Urothelium cell line (cell line): ENCODE measurements at regions not wholly inside any gene's neighbourhood (a gene's known extent, or its start where the extent isn't known, plus 50 kb on each side); places are given as distances from the start of the nearest gene placed in this dataset.

Source experiments
- DNase-seq: peaks from one replicate; pipeline ENCODE4 v3.0.0; 2011; ENCODE audit warnings: low spot score, mixed read lengths
- FAIRE-seq: peaks from 2 replicates; lab custom pipeline; 2011; peaks lifted over from hg19 to GRCh38; lab: Jason Lieb, UNC

DNA sequence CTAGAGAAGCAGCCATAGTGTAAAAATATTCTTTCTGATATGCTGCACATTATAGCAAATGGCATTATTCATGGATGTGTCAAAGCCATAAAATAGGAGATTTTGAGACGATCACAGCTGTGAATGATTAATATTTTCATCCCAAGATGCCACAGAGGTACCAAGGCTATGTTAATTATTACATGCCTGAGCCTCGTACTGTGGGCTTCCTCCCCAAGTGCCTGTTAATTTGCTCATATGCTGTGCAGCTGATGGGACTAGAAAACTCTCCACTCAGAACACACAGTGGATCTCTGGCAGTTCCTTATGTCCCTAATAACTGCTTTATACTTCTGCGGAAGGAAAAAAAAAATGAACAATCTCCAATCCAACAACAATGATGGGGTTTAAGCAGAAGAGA is 184.9 kb upstream of the TSHZ2 start:
- no peak for DNase-seq
- FAIRE-seq = no peak

DNA sequence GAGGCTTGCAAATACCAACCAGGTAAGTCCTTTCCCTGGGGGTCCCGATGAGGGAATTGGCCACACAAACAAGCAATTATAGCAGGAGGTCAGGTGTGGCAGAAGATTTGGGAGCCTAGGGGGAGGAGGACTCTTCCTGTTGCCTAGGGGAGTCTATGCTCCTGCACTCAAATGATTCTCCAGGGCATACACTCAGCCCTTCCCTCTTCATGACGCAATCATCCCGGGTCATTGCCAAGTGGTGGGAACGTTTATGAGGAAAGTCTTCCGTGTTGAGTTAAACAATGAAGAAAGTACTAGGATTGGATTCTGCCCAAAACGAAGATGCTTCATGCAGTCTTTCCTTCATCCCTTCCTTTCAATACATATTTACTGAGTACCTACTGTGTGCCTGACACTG is 186.5 kb upstream of the TSHZ2 start:
- FAIRE-seq (no peak), DNase-seq (no peak)

DNA sequence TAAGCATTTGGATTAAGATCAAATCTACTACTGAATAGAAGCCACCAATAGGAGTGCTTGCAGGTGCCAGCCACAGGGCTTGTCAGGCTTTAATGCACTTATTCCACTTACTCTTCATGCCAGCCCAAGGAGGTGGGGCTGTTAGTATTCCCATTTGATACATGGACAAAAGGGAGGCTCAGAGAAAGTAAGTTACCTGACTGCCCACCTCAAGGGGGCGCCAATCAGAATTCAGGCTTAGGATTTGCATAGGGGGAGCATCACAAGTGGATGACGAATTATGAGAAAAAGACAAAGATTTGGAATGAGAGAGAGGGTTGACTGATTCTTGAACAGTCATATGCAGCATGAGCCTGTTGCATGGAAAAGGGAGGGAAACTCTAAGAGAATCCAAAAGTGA is 188.4 kb upstream of the TSHZ2 start:
- FAIRE-seq (peak; percentile 58), DNase-seq (peak; percentile 25)

DNA sequence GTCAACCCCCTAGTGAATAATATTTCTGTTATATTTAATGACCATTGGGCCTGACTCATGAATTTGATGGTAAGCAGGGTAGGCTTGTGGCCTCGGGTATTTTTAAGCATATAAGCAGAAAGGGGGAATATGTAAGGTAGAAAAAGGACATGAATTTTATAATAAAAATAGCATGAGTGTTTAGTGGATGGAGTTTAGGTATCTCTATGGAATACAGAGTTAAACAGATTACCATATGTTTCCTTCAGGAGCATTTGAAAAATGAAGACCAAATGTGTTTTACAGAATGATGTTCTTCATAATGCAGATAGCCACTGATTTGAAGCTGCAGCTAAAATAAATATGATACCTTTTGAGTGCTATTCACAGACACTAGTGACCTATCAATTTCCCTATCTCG is 191.7 kb upstream of the TSHZ2 start:
- DNase-seq = no peak
- FAIRE-seq = no peak

DNA sequence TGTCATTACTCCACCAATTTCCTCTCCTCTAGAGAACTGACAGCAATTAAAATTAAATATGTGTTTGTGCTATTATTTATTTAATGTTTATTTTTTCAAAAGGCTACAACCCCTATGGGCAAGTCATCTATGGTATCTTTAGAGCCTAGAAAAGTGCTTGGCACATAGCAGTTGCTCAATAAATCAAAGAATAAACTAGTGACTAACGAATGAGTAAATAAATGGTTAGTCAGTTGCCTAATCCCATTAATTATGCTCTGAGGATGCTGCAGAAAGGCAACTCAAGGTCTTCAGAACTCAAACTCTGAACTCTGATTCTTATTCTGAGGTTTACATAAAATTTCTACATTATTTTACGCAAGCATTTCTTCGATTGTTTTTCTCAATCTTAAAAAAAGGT is 193.0 kb upstream of the TSHZ2 start:
- no peak for DNase-seq
- FAIRE-seq = no peak

DNA sequence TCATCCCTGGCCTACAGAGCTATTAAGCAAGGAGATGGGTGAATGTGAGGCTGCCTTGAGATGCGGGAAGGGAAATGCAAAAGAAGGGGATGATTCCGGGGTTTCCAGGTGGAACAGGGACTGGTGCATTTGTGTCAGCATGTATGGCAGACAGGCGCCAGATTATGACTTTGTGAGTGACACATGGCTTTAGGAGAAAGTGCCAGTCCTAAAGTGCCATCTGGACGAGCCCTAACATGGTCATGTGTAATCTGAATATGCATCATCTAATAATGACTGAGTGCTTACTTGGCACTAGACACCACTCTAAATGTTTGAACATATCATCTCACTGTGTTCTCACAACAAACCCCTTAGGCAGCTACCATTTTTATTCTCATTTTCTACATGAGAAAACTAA is 195.0 kb upstream of the TSHZ2 start:
- FAIRE-seq = no peak
- DNase-seq = no peak

DNA sequence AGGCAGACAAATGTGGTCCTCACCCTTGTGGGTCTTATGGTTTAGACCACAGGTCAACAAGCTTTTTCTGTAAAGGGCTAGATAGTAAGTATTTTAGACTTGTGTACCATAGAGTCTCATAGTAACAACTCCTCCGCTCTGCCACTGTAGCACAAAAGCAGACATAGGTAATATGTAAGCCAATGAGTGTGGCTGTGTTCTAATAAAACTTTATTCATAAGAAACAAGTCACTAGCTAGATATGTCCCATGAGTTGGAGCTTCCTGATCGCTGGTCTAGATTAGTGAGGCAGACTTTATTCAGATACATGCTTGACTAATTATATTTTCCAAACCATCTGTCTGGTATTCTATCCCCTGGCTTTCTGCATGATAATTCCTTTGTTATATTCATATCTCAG is 196.4 kb upstream of the TSHZ2 start:
- FAIRE-seq = no peak
- DNase-seq = no peak

DNA sequence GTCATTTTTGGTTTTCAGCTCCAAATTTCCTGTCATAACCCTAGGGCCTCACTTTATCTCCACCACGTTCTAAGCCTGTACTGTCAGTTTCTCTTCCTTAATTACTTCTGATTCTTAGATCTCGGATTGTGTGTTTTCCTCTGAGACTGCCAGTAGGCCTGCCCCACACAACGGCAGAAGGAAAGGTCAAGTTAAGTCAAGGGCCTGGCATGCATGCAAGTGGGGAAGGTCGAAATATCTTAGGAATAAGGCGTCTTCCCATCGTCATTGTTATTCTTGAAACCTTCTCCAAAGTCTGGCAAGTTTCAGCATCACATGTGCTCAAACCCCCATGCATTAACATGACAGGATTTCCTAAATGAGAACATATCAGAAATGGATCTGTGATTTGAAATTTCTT is 203.5 kb upstream of the TSHZ2 start:
- no peak for FAIRE-seq
- no peak for DNase-seq

DNA sequence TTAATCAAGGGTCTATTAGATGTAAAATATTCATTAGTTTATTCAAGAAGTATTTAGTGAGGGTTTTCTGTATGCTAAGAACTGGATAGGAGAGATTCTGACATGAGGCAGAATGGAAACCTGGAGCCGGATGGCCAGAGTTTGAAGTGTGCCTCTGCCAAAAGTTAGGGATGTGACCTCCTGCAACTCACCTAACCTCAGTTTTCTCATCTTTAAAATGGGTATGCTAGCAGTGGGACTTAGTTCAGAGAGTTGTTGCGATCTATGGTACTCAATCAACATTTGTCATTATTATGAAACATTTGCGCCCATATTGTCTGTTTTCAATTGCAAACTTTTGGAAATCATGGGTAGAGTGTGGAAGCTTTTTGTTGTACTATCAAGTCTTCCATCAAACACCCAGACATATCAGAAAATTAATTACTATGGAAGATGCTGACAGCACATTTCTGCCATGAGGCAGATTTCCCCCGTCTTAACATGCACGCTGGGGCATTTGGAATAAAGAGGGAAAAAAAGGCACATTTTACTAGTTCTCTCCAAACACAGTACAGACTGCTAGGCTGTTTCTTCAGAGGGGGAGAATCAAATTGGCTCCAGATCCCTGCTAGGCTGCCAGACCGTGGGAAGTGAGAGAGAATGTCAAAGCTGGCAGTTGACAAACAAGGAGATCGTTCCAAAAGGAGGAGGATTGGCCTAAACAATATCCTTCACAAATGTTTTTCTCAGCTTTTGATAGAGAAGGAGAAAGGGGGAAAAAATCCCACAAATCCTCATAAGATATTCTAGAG is 205.3 kb upstream of the TSHZ2 start:
- FAIRE-seq (no peak), DNase-seq (no peak)

DNA sequence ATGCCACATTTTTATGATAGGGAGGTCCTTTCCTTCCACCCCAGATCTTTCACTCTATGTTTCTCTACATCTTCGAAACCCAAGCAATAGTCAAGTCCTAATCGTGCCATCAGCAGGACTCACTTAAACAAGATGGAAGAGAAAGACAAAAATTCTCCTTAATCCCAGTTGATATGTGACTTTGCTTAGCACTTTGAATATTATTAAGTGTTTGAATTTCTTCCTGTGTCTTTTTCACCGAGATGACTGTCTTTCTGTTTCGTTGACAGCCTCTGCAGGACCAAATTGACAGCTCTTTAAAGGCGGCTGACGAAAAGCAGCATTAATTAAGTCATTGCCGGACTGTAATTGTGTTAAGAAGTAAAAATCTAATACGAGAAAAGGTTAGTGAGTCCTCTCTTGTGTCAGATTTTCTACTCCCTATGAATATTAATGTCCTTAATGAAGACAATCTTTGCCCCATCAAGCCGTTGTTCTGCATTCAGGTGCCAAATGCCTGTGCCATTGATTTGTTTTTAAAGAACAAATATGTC is 208.8 kb upstream of the TSHZ2 start:
- DNase-seq = no peak

DNA sequence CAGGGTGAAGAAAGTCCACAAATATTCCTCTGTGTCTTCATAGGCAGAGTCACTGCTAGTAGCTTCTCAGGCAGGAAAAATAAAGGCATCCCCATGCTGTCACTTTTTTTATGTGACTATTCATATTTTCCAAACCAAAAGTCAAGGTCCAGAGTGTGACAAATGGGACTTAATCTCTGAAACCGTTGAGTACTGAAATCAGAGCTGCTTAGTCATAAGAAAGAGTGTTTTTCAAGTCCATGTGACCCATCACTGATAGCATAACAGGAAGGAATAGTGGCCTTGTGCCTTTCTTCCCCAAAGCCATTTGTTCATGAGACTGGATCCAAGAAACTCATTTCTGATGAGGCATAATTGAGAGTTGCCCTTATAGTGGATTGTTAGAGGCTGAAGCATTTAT is 210.3 kb upstream of the TSHZ2 start:
- no peak for FAIRE-seq
- DNase-seq = no peak

More for the DNA sequence above, 208.8 kb upstream of the TSHZ2 start:
- no peak for FAIRE-seq

DNA sequence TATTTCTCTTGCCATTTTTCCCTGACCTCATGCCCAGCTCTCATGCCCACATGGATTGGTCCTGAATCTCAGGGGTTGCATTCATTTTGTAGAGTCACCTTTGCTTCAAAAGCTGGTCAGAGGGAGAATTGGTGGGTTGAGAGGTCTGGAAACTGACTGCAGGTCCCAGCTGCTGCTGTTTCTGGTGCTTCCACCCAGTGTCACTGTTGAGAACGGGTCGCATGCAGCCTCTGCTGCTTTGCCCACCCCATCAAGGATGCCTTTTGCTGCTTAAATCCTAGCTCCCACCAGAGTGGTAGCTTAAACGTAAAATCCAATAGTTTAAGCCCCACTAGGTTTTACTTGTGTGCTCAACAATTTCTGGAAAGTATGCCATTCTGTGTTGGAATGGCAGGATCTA is 211.4 kb upstream of the TSHZ2 start:
- no peak for DNase-seq
- no peak for FAIRE-seq

DNA sequence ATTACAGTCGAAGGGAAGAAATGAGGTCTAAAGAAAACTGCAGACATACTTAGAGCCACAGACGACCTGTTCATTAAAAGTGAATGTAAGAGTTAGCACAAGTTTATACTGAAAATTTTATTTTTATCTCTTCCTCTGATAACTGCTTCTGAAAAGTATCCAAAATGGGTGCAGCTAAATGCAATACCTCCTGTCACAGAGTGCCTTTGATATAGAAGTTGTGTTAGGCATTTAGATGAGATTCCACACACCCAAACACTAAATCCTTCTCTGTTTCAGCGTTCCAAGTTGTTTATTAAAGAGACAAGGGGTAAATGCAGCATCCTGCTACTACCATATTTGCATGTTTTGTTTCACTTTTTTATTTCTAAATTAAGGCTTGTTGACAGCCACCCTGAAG is 214.7 kb upstream of the TSHZ2 start:
- no peak for DNase-seq
- no peak for FAIRE-seq

DNA sequence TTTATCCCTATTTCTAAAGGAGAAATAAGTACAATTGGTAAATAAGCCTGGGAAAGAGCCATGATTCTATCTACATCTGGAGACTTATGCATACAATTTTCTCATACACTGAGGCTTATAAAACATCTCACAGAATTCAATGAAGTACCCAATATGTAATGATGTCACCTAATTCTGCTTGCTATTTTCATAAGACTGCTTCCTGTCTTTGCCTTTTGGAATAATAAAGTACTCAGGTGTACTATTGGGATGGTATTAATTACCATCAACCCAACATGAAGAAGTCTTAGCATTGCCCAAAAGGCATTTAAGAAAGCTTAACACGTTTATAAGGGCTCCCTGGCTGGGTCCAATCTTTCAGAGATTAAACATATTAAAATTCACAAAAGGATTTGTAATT is 216.4 kb upstream of the TSHZ2 start:
- DNase-seq = no peak
- FAIRE-seq = no peak

DNA sequence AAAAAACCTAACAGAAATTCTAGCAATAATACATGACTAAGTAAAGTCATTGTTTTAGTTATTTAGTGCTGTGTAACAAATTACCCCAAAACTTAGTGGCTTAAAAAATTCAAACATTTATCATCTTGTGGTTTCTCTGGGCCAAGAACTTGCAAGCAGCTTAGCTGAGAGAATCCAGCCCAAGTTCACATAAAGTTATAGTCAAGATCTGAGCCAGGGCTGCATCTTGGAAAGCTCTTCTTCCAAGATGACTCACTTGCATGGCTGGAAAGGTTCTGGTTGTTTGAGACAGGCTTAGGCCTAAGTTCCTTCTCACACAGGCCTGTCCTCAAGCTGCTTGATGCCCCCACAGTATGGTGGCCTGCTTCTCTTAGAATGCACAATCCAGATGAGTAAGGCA is 217.8 kb upstream of the TSHZ2 start:
- DNase-seq (no peak), FAIRE-seq (no peak)

DNA sequence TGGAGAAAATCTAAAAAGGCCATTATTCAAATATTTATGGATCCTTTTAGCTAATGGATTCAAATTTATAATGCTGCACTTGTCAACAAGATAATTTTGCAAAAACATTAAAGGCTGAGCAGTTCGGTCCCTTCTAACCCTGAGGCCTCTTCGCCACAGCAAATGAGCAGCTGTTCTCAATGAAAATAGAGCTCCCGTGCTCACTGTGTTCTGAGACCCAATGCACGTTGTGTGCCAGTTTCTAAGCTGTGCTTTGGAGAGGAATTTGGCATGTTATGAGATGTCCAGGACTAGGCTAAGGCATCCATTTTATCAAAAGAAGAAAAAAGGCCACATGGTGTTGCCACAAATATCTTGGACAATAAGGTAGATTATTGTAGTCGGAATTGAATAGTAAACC is 220.1 kb upstream of the TSHZ2 start:
- FAIRE-seq = no peak
- DNase-seq = no peak

DNA sequence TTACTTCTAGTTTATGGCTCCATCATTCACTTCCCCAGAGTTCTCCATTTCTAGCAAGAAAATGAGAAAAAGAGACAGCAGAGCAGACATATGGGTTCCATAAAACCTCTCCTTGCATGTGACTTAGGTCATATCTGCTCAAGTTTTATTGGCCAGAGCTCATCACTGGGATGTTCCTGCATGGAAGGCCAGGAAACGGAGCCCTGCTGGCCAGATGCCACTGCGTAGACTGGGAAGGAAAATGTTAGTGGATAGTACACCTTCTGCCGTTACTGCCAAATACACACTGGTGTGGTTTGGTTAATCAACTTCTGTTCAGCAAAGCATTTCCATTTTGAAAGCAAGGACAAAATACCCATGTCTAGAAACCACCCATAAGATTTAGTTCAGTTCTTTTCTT is 220.6 kb upstream of the TSHZ2 start:
- FAIRE-seq = no peak

DNA sequence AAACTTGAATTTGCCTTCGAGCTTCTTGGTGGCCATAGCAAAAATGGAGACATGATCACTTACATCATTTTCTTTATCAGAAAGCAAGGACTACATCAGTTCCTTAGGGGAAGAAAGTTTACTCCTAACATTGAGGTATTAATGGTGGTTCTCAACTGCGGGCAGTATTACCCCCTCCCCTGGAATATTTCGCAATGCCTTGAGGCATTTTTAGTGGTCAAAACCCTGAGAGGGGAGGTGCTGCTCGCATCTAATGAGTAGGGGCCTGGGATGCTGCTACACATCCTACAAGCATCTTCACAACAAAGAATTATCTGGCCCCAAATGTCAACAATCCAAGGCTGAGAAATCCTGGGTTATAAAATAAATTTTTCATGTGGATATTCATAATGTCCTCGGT is 222.2 kb upstream of the TSHZ2 start:
- no peak for DNase-seq
- FAIRE-seq = no peak

More for the DNA sequence above, 220.6 kb upstream of the TSHZ2 start:
- no peak for DNase-seq

DNA sequence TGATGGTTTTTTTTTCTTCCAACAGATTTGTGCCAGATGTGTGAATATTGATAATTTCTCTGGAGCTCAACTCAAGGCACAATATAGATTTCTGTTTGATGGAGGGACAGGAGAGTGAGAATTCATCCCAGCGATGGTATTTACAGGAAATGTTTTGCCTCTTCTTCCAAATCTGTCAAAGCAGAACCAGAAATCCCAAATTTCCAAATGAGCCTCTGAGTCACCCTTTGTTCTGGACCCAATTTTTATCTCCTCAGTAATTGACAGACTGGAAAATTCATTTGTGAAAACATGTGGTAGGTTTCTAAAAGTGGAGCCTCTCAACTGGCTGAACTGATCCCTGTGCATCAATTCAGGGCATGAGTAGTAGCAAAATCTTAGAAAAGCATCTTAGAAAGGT is 223.2 kb upstream of the TSHZ2 start:
- DNase-seq (no peak), FAIRE-seq (no peak)

DNA sequence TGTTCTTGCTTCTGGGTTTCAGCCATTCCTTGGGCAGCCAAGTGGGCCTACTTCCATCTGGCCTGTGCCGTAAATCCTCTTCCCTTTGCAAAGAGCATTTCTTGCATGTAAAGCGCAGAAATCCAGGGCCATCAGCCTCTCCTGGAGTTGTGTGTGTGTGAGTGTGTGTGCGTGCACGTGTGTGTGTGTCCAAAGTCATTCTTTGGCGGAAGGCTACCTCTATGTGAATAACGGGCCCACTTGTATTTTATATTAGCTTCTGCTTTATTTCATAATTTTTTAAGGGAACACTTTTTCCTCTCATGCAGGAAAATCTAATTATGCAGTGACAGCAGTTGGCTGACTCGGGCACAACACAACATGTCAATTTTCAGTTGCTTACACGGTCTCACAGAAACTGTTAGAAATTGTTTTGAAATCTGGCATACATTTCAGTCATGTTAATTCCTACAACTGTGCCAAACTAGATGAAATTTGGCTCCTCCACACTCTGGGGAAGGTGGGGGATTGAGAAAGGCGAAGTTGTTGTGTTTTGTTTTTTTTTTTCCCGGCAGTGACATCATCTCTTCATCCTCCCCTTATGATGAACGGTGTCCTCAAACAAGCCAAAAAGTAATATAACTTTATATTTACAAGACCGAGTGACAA is 223.7 kb upstream of the TSHZ2 start:
- FAIRE-seq = peak; percentile 78

DNA sequence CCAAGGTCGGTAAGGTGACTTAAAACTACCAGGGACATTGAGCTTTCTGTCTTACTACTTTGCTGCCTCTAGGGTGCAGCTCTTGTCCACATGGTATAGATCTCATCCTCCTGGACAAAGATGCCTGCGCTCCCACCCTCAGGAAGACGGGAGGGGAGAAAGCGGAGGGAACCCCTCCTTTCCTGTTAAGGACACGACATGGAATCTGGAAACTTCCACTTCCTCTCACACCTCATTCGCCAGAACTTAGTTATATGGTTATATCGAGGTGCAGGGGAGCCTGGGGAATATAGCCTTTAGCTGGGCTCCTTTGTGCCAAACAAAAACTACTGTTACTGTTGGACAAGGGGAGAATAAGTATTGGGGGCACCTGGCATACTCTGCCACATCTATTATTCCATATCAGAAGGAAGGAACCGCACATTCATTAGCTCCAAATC is 224.3 kb upstream of the TSHZ2 start:
- FAIRE-seq (peak; percentile 13), DNase-seq (peak; percentile 50)

More for the DNA sequence above, 223.7 kb upstream of the TSHZ2 start:
- no peak for DNase-seq

DNA sequence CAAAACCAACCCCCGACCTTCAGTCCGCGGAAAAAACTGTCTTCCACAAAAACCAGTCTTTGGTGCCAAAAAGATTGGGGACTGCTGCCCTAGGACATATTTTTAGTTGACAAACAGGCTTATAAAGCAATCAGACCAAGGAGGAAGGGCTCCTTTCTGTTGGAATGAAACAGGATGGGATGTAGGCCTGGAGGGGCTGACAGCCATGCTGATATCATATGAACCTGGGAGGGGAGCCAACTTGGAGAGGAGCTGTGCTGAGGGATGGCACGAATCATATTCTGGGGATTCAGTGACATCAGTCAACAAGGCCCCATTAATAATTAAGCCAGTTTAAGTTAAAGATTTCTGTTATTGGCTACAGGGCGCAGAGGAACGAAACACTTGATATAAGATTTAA is 225.4 kb upstream of the TSHZ2 start:
- FAIRE-seq = no peak
- DNase-seq = no peak
